Epidermal melanocyte (primary cell): ENCODE measurements at regions not wholly inside any gene's neighbourhood (a gene's known extent, or its start where the extent isn't known, plus 50 kb on each side); places are given as distances from the start of the nearest gene placed in this dataset.

Experiments
- DNase-seq: peaks from one replicate; pipeline ENCODE4 v3.0.0; 2011; ENCODE audit warnings: low spot score; ENCODE audit not compliant: insufficient read length

DNA sequence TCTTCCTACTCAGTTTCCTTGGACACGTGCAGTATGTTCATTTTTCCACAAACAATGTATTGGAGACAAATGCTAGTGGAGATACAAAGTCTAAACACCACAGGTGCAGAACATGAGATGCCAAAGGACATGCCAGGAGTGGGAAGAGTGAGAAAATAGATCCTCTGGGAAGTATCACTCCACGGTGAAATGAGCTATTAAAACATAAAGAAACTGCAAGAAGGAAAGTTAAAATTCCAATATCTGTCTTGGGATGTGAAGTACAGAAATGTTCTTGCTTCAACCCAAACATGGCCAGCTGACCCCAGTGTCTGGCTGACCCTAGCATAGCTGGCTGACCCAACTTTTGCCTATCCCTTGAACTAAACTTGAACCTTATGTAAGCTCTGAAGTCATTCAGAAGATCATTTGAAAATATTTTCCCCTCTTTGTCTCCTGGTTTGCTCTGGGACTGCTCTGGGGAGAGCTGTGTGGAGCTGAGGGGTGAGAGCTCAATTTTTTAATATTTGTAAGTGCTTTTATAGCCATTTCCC is 59.5 kb downstream of the FZD1 start:
- DNase-seq: no peak

DNA sequence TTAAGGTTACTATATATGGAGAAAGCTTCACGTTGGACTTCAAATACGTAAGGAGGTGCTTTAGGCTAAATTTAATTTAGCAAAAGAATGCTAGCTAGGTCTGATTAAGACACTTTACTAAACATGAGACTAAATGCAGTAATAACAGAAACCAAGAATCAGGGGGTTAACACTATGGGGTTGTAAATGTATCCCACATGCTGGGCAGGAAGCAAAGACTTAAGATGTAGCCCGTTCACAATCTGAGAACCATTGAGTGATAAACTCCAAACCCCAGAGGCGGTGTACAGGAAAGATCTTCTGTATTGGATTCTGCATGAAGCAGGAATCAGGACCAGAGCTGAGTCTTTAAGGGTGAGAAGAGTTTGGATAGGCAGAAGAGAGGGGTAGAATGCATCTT is 60.4 kb downstream of the FZD1 start:
- DNase-seq: no peak

DNA sequence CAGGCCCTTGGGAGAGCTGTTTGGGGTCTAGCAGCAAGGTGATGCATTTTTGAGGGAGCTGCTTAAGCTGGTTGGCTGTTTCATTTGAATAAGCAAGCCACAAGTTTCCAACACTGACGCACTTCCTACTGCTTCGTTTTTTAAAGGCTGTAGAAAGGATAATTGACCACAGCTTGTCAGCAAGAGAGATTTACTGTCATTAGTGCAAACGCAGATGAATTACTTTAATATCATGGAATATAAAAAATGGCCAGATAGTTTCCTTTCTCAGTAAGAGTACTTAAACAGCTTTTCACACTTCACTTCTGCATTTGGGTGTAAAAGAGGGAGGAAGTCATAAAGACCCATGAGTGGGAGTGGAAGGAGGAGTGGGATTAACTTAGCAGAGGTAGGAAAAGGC is 61.5 kb downstream of the FZD1 start:
- DNase-seq: no peak

DNA sequence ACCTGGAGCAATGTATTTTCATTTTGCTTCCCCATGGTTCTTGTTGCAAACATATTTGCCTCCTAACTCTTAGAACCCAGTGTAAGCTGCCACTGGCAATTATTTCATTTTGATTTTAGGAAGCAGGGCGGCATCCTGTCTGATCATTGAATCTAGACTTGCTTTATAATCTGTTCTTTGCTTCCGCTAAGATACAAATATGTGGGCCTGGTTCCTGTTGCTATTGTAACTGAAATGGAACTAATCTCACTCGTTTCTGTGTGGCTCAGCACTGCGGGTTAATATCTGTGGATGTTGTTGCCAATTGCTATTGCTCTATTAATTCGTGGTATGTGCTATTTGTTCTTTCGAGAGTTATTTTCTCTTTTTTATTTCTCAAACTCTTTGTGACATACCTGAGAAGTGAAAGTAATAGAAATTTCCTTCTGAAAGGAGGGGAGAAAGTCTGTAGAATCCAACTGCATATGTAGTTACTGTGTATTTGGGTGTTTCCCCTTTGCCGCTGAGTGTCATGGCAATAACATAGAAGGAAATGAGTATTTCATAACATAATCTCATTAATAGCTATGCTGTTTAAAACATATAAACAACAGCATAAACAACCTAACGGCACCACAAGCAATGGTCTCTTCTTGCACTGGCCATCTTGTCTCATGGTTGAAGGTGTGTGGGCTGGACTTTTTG is 62.4 kb downstream of the FZD1 start:
- no peak for DNase-seq

DNA sequence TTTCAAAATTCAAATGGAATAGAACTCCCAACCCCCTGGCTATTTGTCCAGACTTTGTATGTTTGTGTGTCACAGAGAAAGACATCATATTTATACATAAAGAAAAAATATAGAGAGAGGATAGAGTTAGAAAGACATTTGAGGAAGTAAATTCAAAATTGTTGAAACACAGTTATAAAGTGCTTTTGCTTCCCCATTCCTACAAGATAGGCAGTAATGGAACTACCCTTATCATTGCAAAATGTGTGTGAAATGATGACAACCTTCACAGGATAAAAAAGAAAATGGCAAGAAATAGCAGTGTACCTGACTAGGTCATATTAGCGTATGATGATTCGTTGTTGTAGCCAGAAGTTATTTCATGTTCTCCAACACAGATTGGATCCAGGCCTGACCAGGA is 63.1 kb downstream of the FZD1 start:
- DNase-seq: no peak

DNA sequence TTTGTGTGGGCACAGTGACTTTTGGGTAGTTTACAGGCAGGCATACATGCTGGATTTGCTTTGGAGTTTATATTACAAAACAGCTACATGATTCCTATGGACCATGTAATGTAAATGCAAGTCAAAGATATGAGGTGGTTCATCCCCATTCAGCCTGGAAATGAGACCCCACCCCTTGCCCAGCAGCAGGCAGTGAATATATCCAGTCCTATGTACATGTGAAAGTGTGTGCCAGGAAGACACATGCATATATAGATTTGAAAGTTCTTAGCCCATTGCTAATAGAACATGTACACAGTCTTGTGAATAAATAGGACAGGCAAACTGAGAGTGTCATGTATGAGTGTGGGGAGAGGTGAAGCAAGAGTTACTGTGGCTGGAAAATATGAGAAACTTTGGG is 65.3 kb downstream of the FZD1 start:
- DNase-seq: no peak

DNA sequence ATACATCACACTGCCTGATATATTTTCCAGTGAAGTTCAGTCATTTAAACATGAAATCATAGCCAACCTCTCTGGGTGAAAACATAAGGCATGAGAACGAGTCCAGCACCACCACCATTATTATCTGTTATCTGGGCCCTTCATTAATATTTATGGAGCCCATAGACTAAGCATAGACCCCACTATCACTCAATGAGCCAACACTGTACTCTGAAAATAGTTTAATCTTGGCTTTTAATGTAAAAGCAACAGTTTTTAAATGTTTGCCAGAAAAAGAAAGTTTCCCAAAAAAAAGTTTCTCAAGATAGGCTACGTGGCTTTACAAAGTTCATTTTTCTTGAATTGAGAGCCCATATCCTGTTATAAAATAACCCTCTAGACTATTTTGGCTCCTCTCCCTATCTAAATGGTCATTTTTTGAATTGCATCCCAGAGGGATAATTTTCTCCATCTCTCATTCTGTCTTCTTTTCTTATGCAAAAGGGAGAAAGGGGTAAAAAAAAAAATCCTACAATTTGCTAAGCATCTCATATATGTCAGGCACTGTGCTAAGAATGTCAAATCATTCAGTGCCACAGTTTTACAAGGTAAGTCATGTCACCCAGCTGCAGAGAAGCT is 66.1 kb downstream of the FZD1 start:
- no peak for DNase-seq

DNA sequence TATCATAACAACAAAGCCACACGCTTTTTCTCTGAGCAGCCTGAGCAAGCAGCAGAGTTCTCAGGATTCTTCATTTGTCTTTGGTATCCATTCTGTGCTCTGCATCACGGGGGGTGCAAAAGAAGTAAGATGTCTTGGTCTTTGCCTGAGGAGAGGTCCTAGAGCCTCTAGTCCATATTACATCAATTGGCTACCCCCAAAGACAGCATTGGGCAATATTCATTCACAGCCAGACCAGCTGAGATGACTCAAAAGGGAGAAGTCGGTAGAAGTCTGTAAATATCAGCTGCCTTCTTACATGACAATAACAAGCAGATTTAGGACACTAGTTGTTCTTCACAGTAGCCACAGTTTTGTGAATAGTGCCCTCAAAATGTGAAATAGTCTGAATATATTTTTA is 66.6 kb downstream of the FZD1 start:
- DNase-seq: no peak

DNA sequence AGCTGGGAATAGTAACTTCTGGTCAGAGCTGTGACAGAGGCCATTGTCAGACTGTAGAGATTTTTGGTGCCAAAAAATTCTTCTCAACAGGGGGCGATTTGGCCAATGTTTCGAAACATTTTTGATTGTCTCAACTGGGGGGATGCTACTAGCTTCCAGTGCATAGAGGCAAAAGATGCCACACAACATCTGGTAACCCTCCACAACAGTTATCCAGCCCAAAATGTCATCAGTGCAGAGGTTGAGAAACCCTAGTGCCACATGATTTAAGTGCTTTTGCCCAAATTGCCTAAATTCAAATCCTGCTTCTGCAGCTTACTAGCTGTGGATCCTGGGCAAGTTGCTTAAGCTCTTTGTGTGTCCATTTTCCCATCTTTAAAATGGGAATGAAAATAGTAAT is 71.9 kb downstream of the FZD1 start:
- no peak for DNase-seq

DNA sequence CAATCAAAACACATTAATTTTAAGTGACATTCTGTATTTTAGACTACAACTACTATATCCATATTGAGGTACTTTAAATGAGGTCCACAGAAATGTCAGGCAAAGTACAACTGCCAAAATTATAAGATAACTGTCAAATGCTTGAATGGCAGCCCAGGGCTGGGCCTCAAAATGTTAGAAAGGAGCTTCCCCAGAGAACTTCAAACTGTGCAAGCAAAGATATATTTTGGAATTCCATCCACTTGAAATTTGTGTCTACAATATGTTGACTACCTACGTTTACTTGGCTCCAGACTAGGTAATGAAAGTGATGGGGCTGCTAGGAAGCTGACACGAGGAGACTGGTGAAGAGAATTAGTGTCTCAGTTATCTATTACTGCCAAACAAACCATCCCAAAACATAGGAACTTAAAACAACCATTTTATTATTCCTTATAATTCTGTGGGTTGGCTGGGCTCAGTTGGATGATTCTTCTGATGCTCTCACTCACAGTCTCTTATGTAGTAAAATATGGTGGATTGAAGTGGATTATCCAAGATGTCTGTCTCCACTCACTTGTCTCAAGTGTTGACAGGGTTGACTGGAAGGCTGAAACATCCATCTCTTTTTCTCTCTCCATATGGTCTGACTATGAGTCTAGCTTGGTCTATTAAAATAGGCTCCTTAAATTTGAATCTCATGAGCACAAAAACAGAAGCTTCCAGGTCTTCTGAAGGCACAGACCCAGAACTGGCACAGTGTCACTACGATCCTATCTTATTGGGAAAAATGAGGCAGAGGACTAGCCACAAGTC is 74.2 kb downstream of the FZD1 start:
- no peak for DNase-seq

DNA sequence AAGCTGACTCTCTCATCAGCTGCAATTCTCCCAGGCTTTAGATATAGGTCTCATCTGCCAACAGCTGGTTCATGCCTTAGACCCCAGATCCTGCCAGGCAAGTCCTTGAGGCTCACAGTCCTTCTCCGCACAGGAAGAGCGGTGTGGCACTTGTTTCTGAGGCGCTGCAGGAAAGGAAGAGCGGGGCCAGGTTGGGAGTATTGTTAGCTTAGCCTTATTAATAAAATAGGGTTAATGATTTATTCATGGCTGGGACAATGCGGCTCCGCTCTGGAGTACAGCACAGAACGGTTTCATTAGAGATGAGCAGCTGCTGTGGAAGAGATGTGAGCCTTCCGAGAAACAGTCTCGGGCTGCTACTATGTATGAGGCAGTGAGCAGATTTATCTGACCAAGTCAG is 78.1 kb downstream of the FZD1 start:
- DNase-seq: no peak

DNA sequence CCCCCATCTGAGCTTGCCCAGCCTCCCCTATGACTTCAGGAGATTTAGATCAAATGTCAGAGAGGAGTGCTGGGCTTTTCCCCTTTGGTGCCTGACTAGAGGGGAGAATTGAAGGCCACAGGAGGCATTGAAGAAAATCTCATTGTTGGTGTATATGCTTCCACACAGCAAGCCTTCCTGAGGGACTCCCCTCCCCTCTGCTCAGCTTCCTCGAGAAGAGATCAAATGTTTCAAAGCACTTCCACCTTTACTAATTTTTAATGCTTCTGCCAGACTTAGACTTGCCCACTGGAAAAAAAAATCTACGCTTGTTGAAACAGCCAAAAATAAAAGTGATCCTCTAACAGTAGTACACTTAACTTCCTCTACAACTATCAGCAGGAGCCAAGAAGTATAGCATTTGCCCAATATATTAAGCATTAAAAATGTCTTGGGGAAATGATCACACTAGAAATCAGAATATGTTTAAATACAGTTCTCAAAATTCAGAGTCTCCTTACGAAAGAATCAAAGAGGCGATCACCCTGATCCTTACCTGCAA is 79.3 kb downstream of the FZD1 start:
- no peak for DNase-seq

DNA sequence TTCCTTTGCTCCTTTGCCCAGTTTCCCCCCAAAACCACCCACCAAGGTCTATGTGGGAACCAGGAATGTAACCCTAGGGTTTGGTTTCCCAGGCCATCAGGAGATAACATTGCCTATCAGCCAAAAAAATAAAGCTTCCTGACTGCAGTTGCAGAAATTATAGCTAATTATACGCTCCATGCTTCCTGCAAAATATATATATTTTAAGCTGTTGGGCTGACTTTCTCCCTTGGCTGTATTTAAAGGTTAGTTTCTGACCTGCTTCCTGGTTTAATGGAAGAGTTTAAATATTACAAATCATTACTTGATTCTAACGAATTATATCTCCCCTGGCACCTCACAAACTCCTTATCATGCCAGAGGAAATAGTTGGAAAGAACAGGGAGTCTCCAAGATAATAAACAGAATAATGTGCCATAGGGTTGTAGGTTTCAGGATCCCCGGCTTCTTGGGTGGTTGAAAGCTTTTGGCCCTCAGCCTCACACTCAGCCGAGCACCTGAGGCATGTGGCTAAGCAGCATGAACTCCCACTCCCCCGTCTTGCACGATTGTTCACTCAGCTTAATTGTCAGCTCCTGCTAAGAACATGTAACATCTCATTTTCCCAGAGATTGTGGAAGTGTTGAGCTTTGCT is 79.9 kb downstream of the FZD1 start:
- no peak for DNase-seq

DNA sequence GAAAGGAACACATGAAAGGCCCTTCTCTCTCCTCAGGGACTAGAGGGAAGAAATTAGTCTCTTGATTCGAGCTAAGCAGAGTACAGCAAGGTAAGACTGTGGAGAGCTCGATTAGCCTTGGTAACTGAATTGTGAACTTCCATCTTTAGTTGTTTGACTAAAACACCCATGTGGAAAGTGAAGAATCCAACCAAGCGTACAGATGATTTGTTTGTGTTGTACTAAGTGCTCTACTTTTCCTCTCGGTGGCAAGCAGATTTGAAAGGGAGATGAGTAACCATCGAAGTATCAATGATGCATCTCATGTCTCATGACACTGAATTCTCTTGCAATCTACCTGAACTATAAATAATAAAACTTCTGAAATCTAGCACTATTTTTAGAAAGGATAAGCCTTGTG is 80.7 kb downstream of the FZD1 start:
- DNase-seq: no peak

DNA sequence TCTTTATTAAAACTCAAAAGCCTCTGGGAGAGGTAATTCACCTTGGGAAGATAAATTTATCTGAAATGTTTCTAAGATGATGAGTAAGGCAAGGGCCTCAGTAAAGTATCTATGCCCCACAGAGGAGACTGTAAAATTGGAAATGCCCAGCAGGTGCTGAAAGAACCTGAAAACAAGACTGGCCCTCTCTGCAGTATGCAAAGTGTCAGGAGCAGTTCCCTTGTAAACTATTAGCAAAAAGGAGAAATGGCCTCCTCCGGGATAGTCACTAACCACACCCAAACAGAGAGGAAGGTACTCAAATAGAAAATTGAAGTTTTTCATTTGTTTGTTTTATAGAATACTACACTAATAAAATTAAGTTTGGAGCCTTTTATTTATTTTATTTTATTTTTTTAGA is 81.2 kb downstream of the FZD1 start:
- DNase-seq: no peak

DNA sequence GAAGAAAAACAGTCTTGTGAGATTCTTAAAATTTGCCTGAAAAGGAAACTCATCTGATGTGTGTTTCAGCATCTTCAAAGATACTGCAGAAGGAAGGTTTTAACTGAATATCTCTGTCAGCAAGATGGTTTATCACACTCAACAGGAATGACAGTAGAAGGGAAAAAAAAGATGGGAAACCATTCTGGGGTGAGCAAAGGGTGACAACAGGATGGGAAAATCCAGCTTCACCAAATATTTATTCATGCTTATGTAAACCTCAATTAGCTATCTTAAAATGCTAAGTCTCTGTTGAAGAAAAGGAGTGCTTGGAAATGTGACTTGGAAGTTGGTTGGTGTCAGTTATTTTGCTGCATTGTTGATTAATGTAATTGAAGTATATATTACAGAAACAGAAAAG is 82.2 kb downstream of the FZD1 start:
- DNase-seq: no peak

DNA sequence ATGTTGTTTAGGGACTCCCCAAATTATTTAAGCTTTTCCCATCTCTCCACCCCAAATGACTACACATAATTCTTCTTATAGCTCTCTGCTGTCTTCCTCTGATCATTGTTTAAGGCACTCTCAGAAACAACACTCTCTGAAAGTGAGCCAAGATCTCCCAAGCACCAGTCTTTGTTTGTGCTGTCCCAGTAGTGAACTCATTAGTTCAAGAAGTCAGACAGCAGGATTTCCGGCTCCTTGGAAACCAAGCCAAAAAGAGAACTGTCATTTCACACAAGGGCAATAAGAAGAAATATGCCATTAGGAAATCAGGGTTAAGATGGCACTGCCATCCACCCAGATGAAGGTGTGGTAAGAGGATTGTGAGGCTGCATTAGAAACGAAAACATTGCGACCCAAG is 83.1 kb downstream of the FZD1 start:
- no peak for DNase-seq

DNA sequence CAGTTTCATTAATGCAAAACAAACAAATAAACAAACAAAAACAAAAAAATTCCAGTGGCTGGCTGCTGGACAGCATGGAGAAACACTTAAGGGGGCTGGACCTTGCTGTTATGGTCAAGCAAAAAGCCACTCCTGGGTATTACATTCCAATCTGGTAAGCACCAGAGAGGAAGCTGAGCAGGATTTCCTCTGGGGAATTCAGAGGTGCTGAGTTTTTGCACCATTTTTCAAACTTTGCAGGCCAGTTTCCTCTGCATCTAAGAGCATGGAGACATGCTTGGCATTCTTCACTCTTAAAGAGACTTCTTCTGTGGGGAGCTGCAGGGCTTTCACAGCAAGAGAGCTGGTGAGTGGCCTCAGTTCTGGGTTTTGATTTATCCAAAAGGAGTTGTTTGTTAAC is 84.5 kb downstream of the FZD1 start:
- DNase-seq: no peak

DNA sequence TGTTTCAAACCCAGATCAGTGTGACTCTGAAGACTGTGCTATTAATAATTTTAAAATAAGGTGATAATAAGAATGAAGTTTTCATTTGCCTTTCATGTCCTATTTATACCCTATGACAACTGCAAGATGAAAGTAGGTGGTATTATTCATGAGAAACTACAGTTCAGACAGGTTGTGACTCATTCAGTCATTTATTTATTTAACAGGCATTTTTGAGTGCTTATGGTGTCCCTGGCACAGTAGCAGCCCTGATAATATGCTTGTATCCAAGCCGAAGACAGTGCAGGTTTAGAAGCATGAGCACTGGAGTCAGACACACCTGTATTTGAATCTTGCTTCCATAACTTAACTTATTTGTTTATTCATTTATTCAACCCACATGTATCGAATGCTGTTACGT is 87.1 kb downstream of the FZD1 start:
- no peak for DNase-seq

DNA sequence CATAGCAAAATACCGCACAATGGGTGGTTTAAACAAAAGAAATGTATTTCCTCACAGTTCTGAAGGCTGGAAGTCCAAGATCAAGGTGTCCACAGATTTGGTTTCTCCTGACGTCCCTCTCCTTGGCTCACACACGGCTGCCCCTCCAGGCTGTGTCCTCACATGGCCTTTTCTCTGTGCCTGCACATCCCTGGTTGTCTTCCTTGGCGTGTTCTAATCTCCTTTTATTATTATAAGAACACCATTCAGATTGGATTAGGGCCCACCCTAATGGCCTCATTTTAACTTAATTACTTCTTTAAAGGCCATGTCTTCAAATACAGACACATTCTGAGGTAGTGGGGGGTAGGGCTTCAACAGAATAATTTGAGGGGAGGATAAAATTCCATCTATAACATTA is 87.9 kb downstream of the FZD1 start:
- DNase-seq: no peak

DNA sequence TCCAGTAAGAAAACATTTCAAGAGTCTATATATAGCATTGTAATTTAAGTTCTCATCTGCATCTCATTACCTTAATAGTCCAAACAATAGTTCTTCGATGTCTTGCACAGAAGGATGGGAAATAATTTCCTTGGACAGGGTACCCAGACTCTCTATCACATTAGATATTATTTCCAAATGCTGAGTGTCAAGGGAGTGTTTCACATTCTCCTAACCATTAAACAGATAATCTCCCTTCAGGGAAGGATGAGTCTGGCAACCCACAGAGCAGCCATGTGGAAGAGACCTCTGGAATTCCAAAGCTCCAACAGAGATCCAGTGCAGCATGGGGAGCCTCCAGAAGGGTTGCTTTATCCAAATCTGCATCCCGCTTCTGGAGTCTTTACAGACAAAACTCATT is 89.6 kb downstream of the FZD1 start:
- no peak for DNase-seq
